ENCODE measurements at regions not wholly inside any gene's neighbourhood (a gene's known extent, or its start where the extent isn't known, plus 50 kb on each side); places are given as distances from the start of the nearest gene placed in this dataset.

DNA sequence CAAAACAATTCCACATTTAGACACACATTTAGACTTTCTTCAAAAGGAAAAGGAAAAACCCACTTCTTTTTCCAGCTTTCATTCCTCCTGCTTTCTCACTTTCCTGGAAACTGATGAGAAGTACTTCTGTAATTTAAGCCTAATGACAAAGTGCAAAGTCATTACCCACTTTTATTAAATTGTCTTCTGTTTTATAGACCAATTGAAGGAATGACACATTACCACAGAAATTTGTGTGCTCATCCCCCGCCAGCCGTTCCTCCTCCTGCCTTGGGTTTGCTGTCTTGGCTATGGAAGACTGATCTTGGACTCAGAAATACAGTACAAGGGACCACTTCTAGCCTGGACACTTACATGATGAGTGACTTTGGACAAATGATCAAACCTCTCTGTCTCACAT, 717.8 kb downstream of the SORCS3 start:
- TF ChIP-seq POLR2AphosphoS5 (IDR thresholded peaks at IDR 0.05) (no peak), POLR2A (IDR thresholded peaks at IDR 0.05) (no peak), CTCF (IDR thresholded peaks at IDR 0.05 in 8 of 11, conservative IDR thresholded peaks at IDR 0.05 in 3 of 11) (no peak)

All from spleen (tissue), 7 donors.